ENCODE measurements at regions not wholly inside any gene's neighbourhood (a gene's known extent, or its start where the extent isn't known, plus 50 kb on each side); places are given as distances from the start of the nearest gene placed in this dataset.

DNA sequence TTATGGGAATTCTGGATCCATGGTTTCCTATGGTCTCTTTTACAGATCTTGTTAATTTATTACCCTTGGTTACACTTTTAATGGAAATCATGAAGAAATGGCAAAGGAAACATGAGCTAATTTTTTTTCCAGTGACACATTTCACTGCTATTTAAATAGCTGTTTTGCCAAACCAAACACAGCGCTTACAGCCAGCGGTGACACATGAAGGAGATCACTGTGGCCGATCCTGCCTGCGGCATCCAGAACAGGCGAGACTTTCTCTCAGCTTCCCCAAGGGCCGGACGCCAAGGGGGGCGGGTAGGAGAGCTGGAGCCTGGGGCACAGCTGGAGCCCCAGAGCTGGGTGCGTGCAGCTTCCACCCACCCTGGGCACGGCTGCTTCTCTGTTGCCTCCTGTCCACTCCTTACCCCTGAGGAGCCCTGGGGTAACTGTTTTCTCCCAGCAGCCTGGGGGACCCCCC, 81.4 kb upstream of the PKDCC start:
- no peak overlapping the region for H3K4me3 ChIP-seq
- no peaks in the 10 kb centered on the region for H3K27me3 ChIP-seq
- no peaks in the 10 kb centered on the region for H3K79me2 ChIP-seq (ENCODE audit: low read depth)
- H2AFZ ChIP-seq (replicated peaks), result no peak overlapping the region
- DNase-seq (ENCODE audit: low spot score), result no peak
- no peak overlapping the region for H3K4me2 ChIP-seq
- Mint-ChIP-seq H3K4me3 (no peak overlapping the region), H3K9me3 (no peaks in the 10 kb centered on the region), H3K27me3 (ENCODE audit: insufficient read depth, low read depth) (peaks cover 14% of the 10 kb centered on the region), H3K27ac (no peak overlapping the region), H3K4me1 (peaks cover 49% of the 10 kb centered on the region), H3K36me3 (no peaks in the 10 kb centered on the region)
- no peak overlapping the region for H3K9ac ChIP-seq
- no peaks in the 10 kb centered on the region for H3F3A ChIP-seq (ENCODE audit: low read depth)
- H3K9me3 ChIP-seq (ENCODE audit: low read depth), result no peaks in the 10 kb centered on the region
- TF ChIP-seq EZH2 (IDR thresholded peaks at IDR 0.05) (no peak), EZH2phosphoT487 (IDR thresholded peaks at IDR 0.05) (no peak)
- TF ChIP-seq, protein P1, sequence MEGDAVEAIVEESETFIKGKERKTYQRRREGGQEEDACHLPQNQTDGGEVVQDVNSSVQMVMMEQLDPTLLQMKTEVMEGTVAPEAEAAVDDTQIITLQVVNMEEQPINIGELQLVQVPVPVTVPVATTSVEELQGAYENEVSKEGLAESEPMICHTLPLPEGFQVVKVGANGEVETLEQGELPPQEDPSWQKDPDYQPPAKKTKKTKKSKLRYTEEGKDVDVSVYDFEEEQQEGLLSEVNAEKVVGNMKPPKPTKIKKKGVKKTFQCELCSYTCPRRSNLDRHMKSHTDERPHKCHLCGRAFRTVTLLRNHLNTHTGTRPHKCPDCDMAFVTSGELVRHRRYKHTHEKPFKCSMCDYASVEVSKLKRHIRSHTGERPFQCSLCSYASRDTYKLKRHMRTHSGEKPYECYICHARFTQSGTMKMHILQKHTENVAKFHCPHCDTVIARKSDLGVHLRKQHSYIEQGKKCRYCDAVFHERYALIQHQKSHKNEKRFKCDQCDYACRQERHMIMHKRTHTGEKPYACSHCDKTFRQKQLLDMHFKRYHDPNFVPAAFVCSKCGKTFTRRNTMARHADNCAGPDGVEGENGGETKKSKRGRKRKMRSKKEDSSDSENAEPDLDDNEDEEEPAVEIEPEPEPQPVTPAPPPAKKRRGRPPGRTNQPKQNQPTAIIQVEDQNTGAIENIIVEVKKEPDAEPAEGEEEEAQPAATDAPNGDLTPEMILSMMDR (IDR thresholded peaks at IDR 0.05), result no peak
- H3K27ac ChIP-seq, result no peak overlapping the region
- peaks cover 44% of the 10 kb centered on the region for H3K4me1 ChIP-seq
- H3K36me3 ChIP-seq, result no peaks in the 10 kb centered on the region
- no peaks in the 10 kb centered on the region for H4K20me1 ChIP-seq (ENCODE audit: low read depth)

DNA sequence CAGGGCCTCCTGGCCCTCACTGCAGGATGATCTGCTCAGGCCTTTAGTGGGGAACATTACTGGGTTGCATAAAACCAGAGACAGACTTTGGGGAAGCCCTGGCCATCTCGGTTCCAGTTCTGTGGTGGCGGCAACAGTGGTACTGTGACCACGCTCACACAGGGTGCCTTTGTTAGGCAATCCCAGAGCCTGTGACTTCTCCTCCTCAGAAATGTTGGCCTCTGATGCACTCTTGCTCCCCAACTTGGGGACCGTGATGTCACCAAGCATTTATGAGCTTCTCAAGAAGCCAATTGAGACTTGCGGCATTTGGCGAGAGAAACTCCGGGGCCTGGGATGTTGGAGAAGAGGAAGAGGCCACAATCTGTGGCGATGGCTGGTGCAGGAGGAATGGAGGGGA, 80.9 kb upstream of the PKDCC start:
- H3K36me3 Mint-ChIP-seq, result no peaks in the 10 kb centered on the region
- no peak overlapping the region for H3K9ac ChIP-seq

GRCh38 chr2:41967476-41968181, 80.2 kb upstream of the PKDCC start:
- Mint-ChIP-seq H3K27me3 (ENCODE audit: insufficient read depth, low read depth) (peaks cover 17% of the 10 kb centered on the region), H3K4me3 (no peak overlapping the region), H3K27ac (peak overlapping the region; percentile 80), H3K36me3 (no peaks in the 10 kb centered on the region), H3K4me1 (peaks cover 55% of the 10 kb centered on the region), H3K9me3 (no peaks in the 10 kb centered on the region)
- Histone ChIP-seq H2AFZ (replicated peaks) (no peak overlapping the region), H3K79me2 (ENCODE audit: low read depth) (no peaks in the 10 kb centered on the region), H3K9me3 (ENCODE audit: low read depth) (no peaks in the 10 kb centered on the region), H3K27me3 (no peaks in the 10 kb centered on the region), H3K4me1 (peaks cover 44% of the 10 kb centered on the region), H3K9ac (no peak overlapping the region), H4K20me1 (ENCODE audit: low read depth) (no peaks in the 10 kb centered on the region), H3F3A (ENCODE audit: low read depth) (no peaks in the 10 kb centered on the region), H3K4me3 (no peak overlapping the region), H3K27ac (no peak overlapping the region), H3K4me2 (no peak overlapping the region), H3K36me3 (no peaks in the 10 kb centered on the region)
- no peak for DNase-seq (ENCODE audit: low spot score)
- TF ChIP-seq EZH2 (IDR thresholded peaks at IDR 0.05) (no peak), EZH2phosphoT487 (IDR thresholded peaks at IDR 0.05) (no peak)
- TF ChIP-seq, protein P1 (IDR thresholded peaks at IDR 0.05), result no peak

More for the DNA sequence above, 80.9 kb upstream of the PKDCC start:
- Mint-ChIP-seq H3K4me1 (peaks cover 51% of the 10 kb centered on the region), H3K27ac (peak overlapping the region; percentile 80), H3K4me3 (no peak overlapping the region), H3K27me3 (ENCODE audit: insufficient read depth, low read depth) (peaks cover 14% of the 10 kb centered on the region), H3K9me3 (no peaks in the 10 kb centered on the region)
- no peak overlapping the region for H2AFZ ChIP-seq (replicated peaks)
- no peak for TF ChIP-seq EZH2phosphoT487 (IDR thresholded peaks at IDR 0.05)
- TF ChIP-seq EZH2 (IDR thresholded peaks at IDR 0.05), result no peak
- H3K9me3 ChIP-seq (ENCODE audit: low read depth), result no peaks in the 10 kb centered on the region
- H3K79me2 ChIP-seq (ENCODE audit: low read depth), result no peaks in the 10 kb centered on the region
- no peak overlapping the region for H3K4me2 ChIP-seq
- no peak overlapping the region for H3K27ac ChIP-seq
- no peak for DNase-seq (ENCODE audit: low spot score)
- H3F3A ChIP-seq (ENCODE audit: low read depth), result no peaks in the 10 kb centered on the region
- no peaks in the 10 kb centered on the region for H4K20me1 ChIP-seq (ENCODE audit: low read depth)
- no peaks in the 10 kb centered on the region for H3K27me3 ChIP-seq
- no peaks in the 10 kb centered on the region for H3K36me3 ChIP-seq
- H3K4me3 ChIP-seq, result no peak overlapping the region
- H3K4me1 ChIP-seq, result peaks cover 44% of the 10 kb centered on the region

DNA sequence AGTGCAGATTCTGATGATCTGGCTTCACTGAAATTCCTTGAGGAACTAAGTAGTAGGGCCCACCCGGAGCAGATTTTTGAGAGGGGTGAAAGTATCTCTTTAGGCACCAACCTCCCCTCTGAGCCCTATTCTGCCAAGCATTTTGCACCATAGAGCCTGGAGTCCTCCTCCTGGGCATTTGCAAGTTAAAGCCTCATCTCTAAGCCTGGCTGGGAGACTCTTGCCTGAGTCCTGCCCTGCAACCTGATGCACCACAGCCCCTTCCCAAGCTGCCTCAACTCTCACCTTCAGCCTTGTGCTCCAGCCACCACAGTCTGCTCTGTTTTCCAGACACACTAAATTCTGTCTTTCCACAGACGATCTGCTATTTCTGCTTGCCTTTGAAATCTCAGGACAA, 79.6 kb upstream of the PKDCC start:
- Mint-ChIP-seq H3K36me3 (no peaks in the 10 kb centered on the region), H3K27ac (peak overlapping the region; percentile 46), H3K9me3 (no peaks in the 10 kb centered on the region), H3K4me1 (peaks cover 51% of the 10 kb centered on the region), H3K27me3 (ENCODE audit: insufficient read depth, low read depth) (peaks cover 19% of the 10 kb centered on the region), H3K4me3 (no peak overlapping the region)
- Histone ChIP-seq H3K4me3 (no peak overlapping the region), H2AFZ (replicated peaks) (no peak overlapping the region), H3K9me3 (ENCODE audit: low read depth) (no peaks in the 10 kb centered on the region), H3K27ac (no peak overlapping the region), H3K27me3 (no peaks in the 10 kb centered on the region), H4K20me1 (ENCODE audit: low read depth) (no peaks in the 10 kb centered on the region), H3K9ac (no peak overlapping the region), H3K4me2 (no peak overlapping the region), H3K79me2 (ENCODE audit: low read depth) (no peaks in the 10 kb centered on the region), H3K36me3 (no peaks in the 10 kb centered on the region), H3F3A (ENCODE audit: low read depth) (no peaks in the 10 kb centered on the region), H3K4me1 (peaks cover 40% of the 10 kb centered on the region)
- DNase-seq (ENCODE audit: low spot score), result no peak
- TF ChIP-seq, protein P1 (IDR thresholded peaks at IDR 0.05), result no peak
- TF ChIP-seq EZH2 (IDR thresholded peaks at IDR 0.05), result no peak
- no peak for TF ChIP-seq EZH2phosphoT487 (IDR thresholded peaks at IDR 0.05)

All from neural progenitor cell (in vitro differentiated cells).